ENCODE measurements at regions not wholly inside any gene's neighbourhood (a gene's known extent, or its start where the extent isn't known, plus 50 kb on each side); places are given as distances from the start of the nearest gene placed in this dataset.

GRCh38 chr20:17806107-17806506 is 106.3 kb downstream of the BANF2 start:
- H3K4me3 ChIP-seq (replicated peaks in 1 of 2; ENCODE audit: low read depth in 1 of 2, low read length in 2 of 2) = no peak overlapping the region
- no TSS peak for BruUV-seq (replicated peaks)
- TF ChIP-seq RAD21 (IDR thresholded peaks at IDR 0.05; ENCODE audit: low read depth) = no peak
- no peak for TF ChIP-seq JUND (IDR thresholded peaks at IDR 0.05)
- TF ChIP-seq EZH2phosphoT487 (IDR thresholded peaks at IDR 0.05; ENCODE audit: borderline replicate concordance) = no peak
- no peak for TF ChIP-seq REST (IDR thresholded peaks at IDR 0.05; ENCODE audit: low read depth)
- no peak for TF ChIP-seq CEBPB (IDR thresholded peaks at IDR 0.05; ENCODE audit: low read depth)
- no peak for TF ChIP-seq ZNF274 (IDR thresholded peaks at IDR 0.05; ENCODE audit: low read depth, low read length)
- TF ChIP-seq ZFX (IDR thresholded peaks at IDR 0.05) = no peak
- no peak for TF ChIP-seq ATF3 (IDR thresholded peaks at IDR 0.05)
- no peak for TF ChIP-seq MAX (IDR thresholded peaks at IDR 0.05)
- TF ChIP-seq CTCF (IDR thresholded peaks at IDR 0.05 in 2 of 3, conservative IDR thresholded peaks at IDR 0.05 in 1 of 3; ENCODE audit: borderline replicate concordance in 1 of 3, insufficient read depth in 1 of 3, low read depth in 2 of 3, low read length in 2 of 3) = no peak
- no peak for TF ChIP-seq EZH2 (IDR thresholded peaks at IDR 0.05)
- TF ChIP-seq FOSL1 (IDR thresholded peaks at IDR 0.05; ENCODE audit: low read depth) = no peak
- TF ChIP-seq YY1 (IDR thresholded peaks at IDR 0.05; ENCODE audit: extremely low read depth, insufficient replicate concordance, low read depth, low read length) = no peak
- TF ChIP-seq ELF1 (IDR thresholded peaks at IDR 0.05; ENCODE audit: borderline replicate concordance, low read depth) = no peak
- TF ChIP-seq ZBTB33 (IDR thresholded peaks at IDR 0.05; ENCODE audit: extremely low read depth, insufficient replicate concordance, low read length) = no peak
- H3K9me2 ChIP-seq (ENCODE audit: insufficient read depth) = no peaks in the 10 kb centered on the region
- no peaks in the 10 kb centered on the region for H3K9me3 ChIP-seq (ENCODE audit: control insufficient read depth in 1 of 2, insufficient read depth in 1 of 2, low read depth in 1 of 2, low read length in 2 of 2)
- no peak for ATAC-seq
- ChIA-PET CTCF (no interaction called here), POLR2A (no interaction called here), RAD21 (ENCODE audit: low non-redundant PET in 1 of 2, low total read pairs in 2 of 2, uncharacterized antibody in 2 of 2, unreplicated experiment in 2 of 2) (no interaction called here)
- intact Hi-C loops (cut with micrococcal nuclease) = no loop called here
- no peak overlapping the region for H3K9ac ChIP-seq (ENCODE audit: low read length)
- H3K27me3 ChIP-seq (ENCODE audit: insufficient read depth, low read length) = no peaks in the 10 kb centered on the region
- H3K27ac ChIP-seq (ENCODE audit: low read depth, low read length) = no peak overlapping the region
- H3K79me2 ChIP-seq (ENCODE audit: insufficient read depth, low read length) = no peaks in the 10 kb centered on the region
- no peak overlapping the region for H2AFZ ChIP-seq (ENCODE audit: low read depth, low read length, poor library complexity, severe bottlenecking)
- H4K20me1 ChIP-seq (ENCODE audit: insufficient read depth) = no peaks in the 10 kb centered on the region
- H3K36me3 ChIP-seq (ENCODE audit: control insufficient read depth in 1 of 2, insufficient read depth in 2 of 2, low read length in 2 of 2) = no peaks in the 10 kb centered on the region
- DNase-seq (ENCODE audit: low read depth, low spot score) = no peak
- H3K4me1 ChIP-seq (ENCODE audit: control insufficient read depth in 1 of 2, insufficient read depth in 2 of 2, low read length in 2 of 2) = peaks cover 3 to 4% of the 10 kb centered on the region in 2 experiments; a peak in 2 of 4 replicates
- H3K4me2 ChIP-seq (ENCODE audit: low read length) = no peak overlapping the region

All from HCT116 (cell line).